ENCODE measurements at regions not wholly inside any gene's neighbourhood (a gene's known extent, or its start where the extent isn't known, plus 50 kb on each side); places are given as distances from the start of the nearest gene placed in this dataset.

DNA sequence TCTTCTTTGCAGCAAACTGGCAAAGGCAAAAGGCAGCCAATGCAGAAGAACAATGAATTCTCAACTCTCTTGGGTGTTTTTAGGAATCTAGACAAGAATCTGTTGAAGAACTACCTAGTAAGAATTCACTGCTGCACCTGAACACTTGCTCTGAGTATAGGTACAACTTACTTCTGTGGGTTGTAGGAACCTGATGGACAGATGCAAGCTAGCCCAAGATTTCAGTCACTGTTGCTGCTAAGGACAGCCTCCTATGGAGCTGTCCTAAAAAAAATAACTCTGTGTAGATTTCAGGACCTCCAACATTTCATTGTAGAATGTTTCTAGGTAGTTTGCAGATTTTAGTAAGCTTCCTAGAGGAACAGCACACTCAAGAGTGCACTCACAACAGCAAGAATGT lies 363.5 kb downstream of the CBLN2 start:
- DNase-seq: no peak

- DNase-seq: no peak
These were observed 369.0 kb downstream of the CBLN2 start for GRCh38 chr18:72174972-72175649.

DNA sequence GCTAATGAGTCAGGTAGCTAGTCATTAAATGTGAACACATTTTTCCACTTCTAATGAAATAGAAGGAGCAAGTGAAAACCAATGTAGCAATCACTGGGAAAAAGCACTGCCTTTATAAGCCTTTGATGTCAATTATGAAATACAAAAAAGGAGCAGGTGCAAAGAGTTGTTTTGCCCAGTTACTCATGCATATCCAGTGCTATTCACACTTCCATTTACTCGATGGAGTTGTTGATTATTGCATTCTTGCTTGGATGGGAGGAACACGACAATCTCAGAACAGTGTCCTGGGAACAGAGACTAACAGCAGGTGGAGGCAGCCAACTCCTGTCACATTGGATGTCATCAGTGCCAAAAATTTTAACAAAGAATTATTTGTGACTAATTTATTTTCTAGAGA lies 372.5 kb downstream of the CBLN2 start:
- no peak for DNase-seq

GRCh38 chr18:72161691-72162090 lies 382.5 kb downstream of the CBLN2 start:
- no peak for DNase-seq

DNA sequence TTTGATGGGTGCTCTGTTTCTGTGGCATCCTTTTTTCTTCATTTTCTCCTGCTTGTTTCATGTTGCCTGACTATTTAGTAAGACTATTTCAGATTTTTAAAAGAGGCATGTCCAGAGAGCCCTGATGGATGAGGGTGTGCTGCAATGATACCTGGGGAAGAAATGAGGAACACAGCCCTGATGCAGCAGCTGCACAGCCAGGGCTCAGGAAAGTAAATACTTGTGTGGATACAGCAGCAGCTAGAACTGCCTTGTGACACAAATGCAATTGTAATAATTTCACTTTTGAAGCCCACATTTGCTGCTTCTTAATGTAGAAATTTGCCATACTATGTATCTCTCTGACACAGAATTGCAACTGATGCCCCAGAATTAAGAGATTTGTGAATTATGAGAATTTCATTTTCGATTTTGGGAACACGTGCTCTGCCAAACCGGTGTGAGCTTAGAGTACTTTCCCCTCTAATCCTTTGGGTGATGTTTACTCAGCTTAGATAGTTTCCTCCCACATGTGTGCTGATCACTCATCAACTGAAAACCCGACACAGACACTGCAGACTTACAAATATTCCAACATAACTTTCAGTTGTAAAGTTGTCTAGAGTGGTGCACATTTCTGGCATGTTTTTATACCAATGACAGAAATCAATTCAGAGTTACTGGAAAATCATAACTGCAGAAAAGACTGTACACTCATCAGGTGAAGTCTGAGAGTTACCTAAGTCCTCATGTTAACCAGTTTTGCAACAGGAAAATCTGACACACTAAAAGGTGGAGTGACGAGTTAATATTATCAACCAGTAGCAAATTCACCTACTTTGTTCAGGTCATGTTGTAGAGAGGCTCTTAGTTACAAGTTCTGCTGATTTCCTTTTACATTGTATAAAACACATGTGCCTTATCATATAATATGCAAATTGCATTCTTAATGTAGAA lies 383.4 kb downstream of the CBLN2 start:
- no peak for DNase-seq

GRCh38 chr18:72155327-72155726 lies 388.8 kb downstream of the CBLN2 start:
- DNase-seq: no peak

DNA sequence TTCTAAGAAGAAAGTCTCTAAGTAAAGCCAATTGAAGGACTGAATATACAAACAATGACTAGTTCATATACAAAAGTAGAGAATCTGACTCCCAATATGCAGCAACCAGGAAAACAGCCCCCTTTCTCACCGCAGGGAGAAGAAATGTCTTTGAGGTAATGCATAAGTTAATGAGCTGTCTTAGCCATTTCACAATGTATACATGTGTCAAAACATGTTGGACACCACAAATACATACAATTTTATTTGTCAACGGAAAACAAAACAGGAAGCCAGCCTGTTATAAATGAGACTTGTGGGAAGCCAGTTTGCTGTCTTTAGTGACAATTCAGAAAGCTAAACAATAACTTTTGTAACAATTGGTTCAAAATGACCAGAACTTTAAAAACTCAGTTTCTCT lies 389.2 kb downstream of the CBLN2 start:
- DNase-seq: no peak

DNA sequence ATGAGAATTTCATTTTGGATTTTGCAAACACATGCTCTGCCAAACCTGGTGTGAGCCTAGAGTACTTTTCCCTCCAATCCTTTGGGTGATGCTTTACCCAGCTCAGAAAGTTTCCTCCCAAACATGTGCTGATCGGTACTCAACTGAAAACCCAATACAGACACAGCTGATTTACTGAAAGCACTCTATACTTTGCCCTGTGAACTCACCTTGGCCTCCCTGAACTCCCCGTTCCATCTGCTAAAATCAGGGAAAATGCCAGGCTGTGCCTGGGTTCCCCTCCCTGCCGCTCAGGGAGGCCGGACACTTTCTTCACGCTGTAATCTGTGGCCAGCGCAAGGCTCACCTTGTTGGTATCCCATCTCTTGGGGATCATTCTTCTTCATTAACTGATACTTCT lies 391.2 kb downstream of the CBLN2 start:
- DNase-seq: no peak

GRCh38 chr18:72147830-72148229 lies 396.3 kb downstream of the CBLN2 start:
- no peak for DNase-seq

DNA sequence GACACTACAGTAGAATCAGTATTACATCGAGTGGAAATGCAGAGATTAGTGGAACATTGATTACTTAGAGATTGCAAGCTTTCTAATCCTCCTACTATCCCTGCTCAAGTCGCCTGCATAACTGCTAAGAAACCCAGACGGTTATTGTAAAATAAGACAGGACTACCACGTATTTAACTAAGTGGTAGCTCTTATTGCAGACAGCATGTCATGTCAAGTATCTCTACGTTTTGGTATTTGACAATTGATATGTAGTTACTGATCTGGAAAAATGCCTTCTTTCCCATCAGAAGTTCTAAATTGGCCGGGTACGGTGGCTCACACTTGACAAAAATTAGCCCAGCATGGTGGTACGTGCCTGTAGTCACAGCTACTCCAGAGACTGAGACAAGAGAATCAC lies 404.1 kb downstream of the CBLN2 start:
- DNase-seq: no peak

DNA sequence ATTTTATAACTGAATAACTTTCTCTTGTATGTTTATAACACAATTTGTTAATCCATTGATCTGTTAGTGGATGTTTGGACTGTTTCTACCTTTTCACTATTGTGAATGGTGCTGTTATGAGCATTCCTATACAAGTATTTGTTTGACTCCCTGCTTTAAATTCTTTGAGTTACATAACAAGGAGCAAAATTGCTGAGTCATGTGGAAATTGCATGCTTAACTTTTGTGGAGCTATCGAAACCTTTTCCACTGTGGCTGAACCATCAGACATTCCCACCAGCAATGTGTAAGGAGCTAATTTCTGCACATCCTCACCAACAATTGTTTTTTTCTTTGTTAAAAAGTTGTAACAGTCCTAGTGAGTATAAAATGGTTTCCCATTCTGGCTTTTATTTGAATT lies 415.5 kb downstream of the CBLN2 start:
- no peak for DNase-seq

GRCh38 chr18:72122103-72122502 lies 422.0 kb downstream of the CBLN2 start:
- DNase-seq: no peak

DNA sequence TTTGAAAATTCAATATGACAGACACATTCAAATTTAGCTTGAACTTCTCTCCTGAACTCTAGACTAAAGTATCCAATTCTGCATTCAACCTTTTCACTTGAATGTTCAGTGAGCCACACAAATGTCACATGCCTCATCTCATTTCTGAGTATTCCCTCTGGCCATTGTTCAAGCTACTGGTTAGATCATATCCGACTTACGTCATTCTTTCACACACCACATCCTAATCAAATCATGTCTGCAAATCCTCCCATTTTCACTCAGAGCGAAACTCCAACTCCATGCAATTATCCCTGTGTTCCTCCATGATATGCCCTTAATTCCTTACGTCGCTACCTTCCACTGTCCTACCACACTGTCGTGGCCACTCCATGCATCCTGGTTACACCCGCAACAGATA lies 425.1 kb downstream of the CBLN2 start:
- DNase-seq: no peak

DNA sequence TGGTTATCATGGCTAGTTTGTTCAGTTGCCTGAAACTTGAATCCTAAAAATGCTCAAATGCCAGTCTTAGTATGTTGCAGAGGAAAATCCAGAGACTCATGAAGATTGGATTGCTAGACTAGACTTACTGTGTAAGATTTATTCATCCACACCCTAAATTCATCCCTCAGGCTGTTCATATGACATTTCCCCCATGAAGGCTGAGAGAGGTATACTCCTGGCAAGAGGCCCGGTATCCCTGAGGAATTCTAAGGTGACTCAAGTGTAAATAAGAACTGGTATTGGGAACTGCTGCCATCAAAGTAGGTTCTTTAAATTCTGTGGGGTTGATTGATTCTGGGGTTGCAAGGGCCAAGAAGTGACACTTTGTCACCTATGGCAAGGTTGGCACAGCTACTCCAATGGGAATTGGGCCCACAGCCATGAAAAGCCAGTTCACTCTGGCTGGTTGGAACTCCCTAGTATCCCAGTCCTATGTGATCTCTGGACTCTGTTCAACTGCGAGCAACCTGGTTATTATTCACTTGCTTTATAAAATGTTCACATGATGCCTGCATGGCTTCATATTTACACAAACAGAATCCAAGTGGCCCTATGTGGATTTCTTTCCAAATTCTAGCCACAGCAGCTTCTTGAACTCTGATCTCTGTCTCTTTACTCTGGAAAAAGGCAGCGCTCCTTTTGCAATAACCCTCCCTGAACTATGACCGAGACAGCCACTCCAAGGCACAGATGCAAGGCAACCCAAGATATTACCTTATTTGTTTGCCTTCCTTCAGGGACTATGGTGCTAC lies 429.1 kb downstream of the CBLN2 start:
- no peak for DNase-seq

DNA sequence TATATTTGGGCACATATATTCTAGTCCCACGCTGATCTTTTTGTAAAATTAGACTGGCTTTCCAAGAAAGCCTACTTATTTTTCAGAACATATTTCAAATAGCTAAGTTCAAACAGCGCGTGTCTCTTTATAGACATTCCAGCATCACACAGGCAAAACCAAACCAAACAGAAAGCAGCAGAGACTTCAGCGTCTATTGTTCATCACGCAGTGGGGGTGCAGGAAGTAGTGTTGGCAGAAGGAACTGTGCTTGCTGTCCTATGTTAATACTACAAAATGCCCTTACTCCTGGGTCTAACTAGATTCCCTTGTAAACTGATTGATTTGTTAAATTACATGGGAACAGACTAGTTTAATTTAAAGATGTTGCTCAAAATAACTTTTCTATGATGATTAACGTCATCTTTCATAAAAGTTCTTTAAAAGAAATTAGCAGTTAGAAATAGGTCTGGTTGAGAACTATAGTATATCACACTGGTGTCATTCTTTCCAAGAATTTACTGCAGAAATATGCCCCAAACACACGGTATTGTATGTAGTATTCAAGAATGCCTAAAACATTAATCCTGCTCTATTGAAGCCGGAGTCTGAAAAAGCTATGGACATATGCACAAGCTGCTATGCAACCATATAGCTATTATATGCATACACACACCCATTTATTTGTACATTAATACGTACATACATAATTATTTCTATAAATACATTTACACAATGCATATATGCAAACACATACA lies 436.3 kb downstream of the CBLN2 start:
- no peak for DNase-seq

DNA sequence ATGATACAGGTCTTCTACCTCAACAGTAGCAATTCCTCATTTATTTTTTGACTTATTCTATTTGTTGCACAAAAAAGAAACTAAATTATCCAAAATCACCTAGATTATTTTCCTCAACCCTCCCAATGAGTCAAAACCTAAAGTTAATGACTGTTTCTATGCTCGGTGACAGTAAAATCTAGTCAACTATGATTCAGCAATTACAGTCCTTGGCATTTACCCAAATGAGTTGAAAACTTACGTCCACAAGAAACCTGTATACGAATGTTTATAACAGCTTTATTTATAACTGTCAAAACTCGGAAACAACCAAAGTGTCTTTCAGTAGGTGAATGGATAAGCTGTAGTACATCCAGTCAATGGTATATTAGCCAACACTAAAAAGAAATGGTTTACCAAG lies 439.3 kb downstream of the CBLN2 start:
- no peak for DNase-seq

- DNase-seq: no peak
These were observed 441.7 kb downstream of the CBLN2 start for GRCh38 chr18:72102412-72102811.

- DNase-seq: no peak
These were observed 443.6 kb downstream of the CBLN2 start for GRCh38 chr18:72100465-72101004.

- no peak for DNase-seq
These were observed 452.8 kb downstream of the CBLN2 start for GRCh38 chr18:72091369-72091768.

GRCh38 chr18:72089432-72089831 lies 454.7 kb downstream of the CBLN2 start:
- DNase-seq: no peak

GRCh38 chr18:72086421-72086820 lies 457.7 kb downstream of the CBLN2 start:
- no peak for DNase-seq

- DNase-seq: no peak
These were observed 469.1 kb downstream of the CBLN2 start for GRCh38 chr18:72075040-72075439.

GRCh38 chr18:72063001-72063400 lies 481.1 kb downstream of the CBLN2 start:
- DNase-seq: no peak

All from activated CD4-positive, CD25-positive, alpha-beta regulatory T cell (primary cell).